Mesenchymal stem cell (in vitro differentiated cells and primary cell): ENCODE measurements at regions not wholly inside any gene's neighbourhood (a gene's known extent, or its start where the extent isn't known, plus 50 kb on each side); places are given as distances from the start of the nearest gene placed in this dataset.
A peak's percentile ranks its signal among the peaks of the same experiment; 100 is the strongest.

ENCODE experiments used
- DNase-seq: peaks from one replicate; pipeline ENCODE4 v3.0.0-alpha.2; 2013
- H2AFZ ChIP-seq: one replicate; pipeline ENCODE4 v1.6.1; 2013; ENCODE audit warnings: low read depth, mild to moderate bottlenecking, control low read depth, inconsistent platforms, low read length, moderate library complexity
- H2AK5ac ChIP-seq: 2 replicates; pipeline ENCODE4 v1.6.1; 2013; ENCODE audit warnings: low read length, moderate library complexity, mild to moderate bottlenecking, inconsistent platforms; ENCODE audit not compliant: severe bottlenecking
- H2BK120ac ChIP-seq: one replicate; pipeline ENCODE4 v1.6.1; 2013; ENCODE audit warnings: low read depth, mild to moderate bottlenecking, inconsistent platforms, low read length, moderate library complexity
- H2BK12ac ChIP-seq, 2 experiments: one replicate each; pipeline ENCODE4 v1.6.1; 2013; ENCODE audit warnings: inconsistent platforms in 2 of 2, low read length in 2 of 2, mild to moderate bottlenecking in 2 of 2, moderate library complexity in 2 of 2, control low read depth in 1 of 2
- H2BK15ac ChIP-seq: one replicate; pipeline ENCODE4 v1.6.1; 2013; ENCODE audit warnings: mild to moderate bottlenecking, low read depth, inconsistent platforms; ENCODE audit not compliant: poor library complexity, severe bottlenecking
- H2BK5ac ChIP-seq: 2 replicates; pipeline ENCODE4 v1.6.1; 2013; ENCODE audit warnings: low read depth, mild to moderate bottlenecking, low read length, control low read depth, inconsistent platforms; ENCODE audit not compliant: poor library complexity, severe bottlenecking
- H3K14ac ChIP-seq, 2 experiments: one replicate each; pipeline ENCODE4 v1.6.1; 2013; ENCODE audit warnings: inconsistent platforms in 2 of 2, low read length in 2 of 2, control low read depth in 1 of 2, mild to moderate bottlenecking in 1 of 2, moderate library complexity in 1 of 2
- H3K18ac ChIP-seq, 2 experiments: one replicate each; pipeline ENCODE4 v1.6.1; 2013; ENCODE audit warnings: inconsistent platforms in 2 of 2, low read length in 2 of 2, control low read depth in 1 of 2, low read depth in 1 of 2, mild to moderate bottlenecking in 1 of 2
- H3K23ac ChIP-seq, 2 experiments: one replicate each; pipeline ENCODE4 v1.6.1; 2013; ENCODE audit warnings: inconsistent platforms in 2 of 2, low read length in 2 of 2, mild to moderate bottlenecking in 2 of 2, moderate library complexity in 2 of 2, control low read depth in 1 of 2
- H3K27ac ChIP-seq: 2 replicates; pipeline ENCODE4 v1.5.1; 2013; ENCODE audit warnings: mild to moderate bottlenecking, moderate library complexity, low read length, control low read depth, inconsistent platforms; ENCODE audit not compliant: poor library complexity, severe bottlenecking
- H3K27me3 ChIP-seq, 2 experiments: 2 replicates each; pipeline versions ENCODE4 v1.6.1 to v1.7.0; 2013; ENCODE audit warnings: low read length in 2 of 2, mild to moderate bottlenecking in 2 of 2, moderate library complexity in 2 of 2, control low read depth in 1 of 2, inconsistent platforms in 1 of 2; ENCODE audit not compliant: control insufficient read depth in 1 of 2, insufficient read depth in 1 of 2
- H3K36me3 ChIP-seq, 2 experiments: 2 replicates each; pipeline versions ENCODE4 v1.6.1 to v1.7.0; 2013; ENCODE audit warnings: low read length in 2 of 2, control low read depth in 1 of 2, inconsistent platforms in 1 of 2, low read depth in 1 of 2, mild to moderate bottlenecking in 1 of 2; ENCODE audit not compliant: insufficient read depth in 2 of 2, control insufficient read depth in 1 of 2
- H3K4ac ChIP-seq, 2 experiments: one replicate each; pipeline ENCODE4 v1.6.1; 2013; ENCODE audit warnings: inconsistent platforms in 2 of 2, low read length in 2 of 2, mild to moderate bottlenecking in 2 of 2, moderate library complexity in 2 of 2, control low read depth in 1 of 2, low read depth in 1 of 2
- H3K4me1 ChIP-seq: 2 replicates; pipeline ENCODE4 v1.6.1; 2013; ENCODE audit warnings: low read depth, low read length, control low read depth; ENCODE audit not compliant: control insufficient read depth, insufficient read depth
- H3K4me2 ChIP-seq: 2 replicates; pipeline ENCODE4 v1.6.1; 2013; ENCODE audit warnings: low read length, mild to moderate bottlenecking, inconsistent platforms; ENCODE audit not compliant: poor library complexity, severe bottlenecking
- H3K4me3 ChIP-seq, 2 experiments: 2 replicates each; pipeline versions ENCODE4 v1.5.1 to v1.7.0; 2013; ENCODE audit warnings: low read length in 2 of 2, mild to moderate bottlenecking in 2 of 2, control low read depth in 1 of 2, low read depth in 1 of 2; ENCODE audit not compliant: insufficient read depth in 1 of 2
- H3K79me1 ChIP-seq: replicated peaks from 2 replicates; pipeline ENCODE4 v1.6.1; 2013; ENCODE audit warnings: mild to moderate bottlenecking, control low read depth, low read length, inconsistent platforms; ENCODE audit not compliant: poor library complexity, severe bottlenecking
- H3K9ac ChIP-seq: 2 replicates; pipeline ENCODE4 v1.7.0; 2013; ENCODE audit warnings: mild to moderate bottlenecking, low read length, moderate library complexity
- H3K9me3 ChIP-seq: 2 replicates; pipeline ENCODE4 v1.7.0; 2013; ENCODE audit warnings: mild to moderate bottlenecking, low read length; ENCODE audit not compliant: control insufficient read depth
- H4K8ac ChIP-seq: one replicate; pipeline ENCODE4 v1.6.1; 2013; ENCODE audit warnings: inconsistent platforms, mild to moderate bottlenecking, low read length, moderate library complexity
- H4K91ac ChIP-seq: one replicate; pipeline ENCODE4 v1.6.1; 2013; ENCODE audit warnings: mild to moderate bottlenecking, low read length, inconsistent platforms
- WGBS: methylation state at CpG from one replicate; pipeline ENCODE4 v1.1.7; 2013; ENCODE audit warnings: mixed read lengths; 5-methylcytosine and 5-hydroxymethylcytosine counted together

GRCh38 chr12:76680940-76681339 lies 83.0 kb upstream of the ZDHHC17 start:
- H3K4me3 ChIP-seq: no peak overlapping the region
- H2AK5ac ChIP-seq: no peak overlapping the region
- H2BK120ac ChIP-seq: no peak overlapping the region
- H3K14ac ChIP-seq: no peak overlapping the region
- no peaks in the 10 kb centered on the region for H3K36me3 ChIP-seq
- H2AFZ ChIP-seq: no peak overlapping the region
- 53% methylated on average over 2 of the region's 2 CpGs for WGBS
- H3K18ac ChIP-seq: peak overlapping the region; percentile 5 to 16
- no peak overlapping the region for H2BK15ac ChIP-seq
- H4K8ac ChIP-seq: no peak overlapping the region
- no peak overlapping the region for H3K9ac ChIP-seq
- H3K23ac ChIP-seq: no peak overlapping the region
- no peak overlapping the region for H2BK12ac ChIP-seq
- no peaks in the 10 kb centered on the region for H3K27me3 ChIP-seq
- no peaks in the 10 kb centered on the region for H3K9me3 ChIP-seq
- H4K91ac ChIP-seq: no peak overlapping the region
- no peak overlapping the region for H3K4me2 ChIP-seq
- peak; percentile 70 for DNase-seq
- peaks cover 4% of the 10 kb centered on the region for H3K4me1 ChIP-seq
- H2BK5ac ChIP-seq: no peak overlapping the region
- H3K79me1 ChIP-seq: no peaks in the 10 kb centered on the region
- H3K27ac ChIP-seq: peak overlapping the region; percentile 58
- no peak overlapping the region for H3K4ac ChIP-seq

GRCh38 chr12:76685246-76685678 lies 78.7 kb upstream of the ZDHHC17 start:
- no peaks in the 10 kb centered on the region for H3K79me1 ChIP-seq
- peak overlapping the region; percentile 8 for H4K8ac ChIP-seq
- peak overlapping the region in 1 of 2 experiments; percentile 69 for H3K18ac ChIP-seq
- WGBS: 39% methylated on average over 5 of the region's 5 CpGs
- H3K27ac ChIP-seq: peak overlapping the region; percentile 42
- no peak overlapping the region for H4K91ac ChIP-seq
- H2BK5ac ChIP-seq: no peak overlapping the region
- H2BK120ac ChIP-seq: no peak overlapping the region
- no peaks in the 10 kb centered on the region for H3K27me3 ChIP-seq
- H3K23ac ChIP-seq: no peak overlapping the region
- H2AFZ ChIP-seq: peak overlapping the region; percentile 52
- H2BK15ac ChIP-seq: no peak overlapping the region
- H3K14ac ChIP-seq: no peak overlapping the region
- peak overlapping the region in 1 of 2 experiments; percentile 5 for H3K4me3 ChIP-seq
- H3K36me3 ChIP-seq: no peaks in the 10 kb centered on the region
- H3K9ac ChIP-seq: peak overlapping the region; percentile 43
- no peaks in the 10 kb centered on the region for H3K9me3 ChIP-seq
- peak overlapping the region in 1 of 2 experiments; percentile 37 for H3K4ac ChIP-seq
- peak overlapping the region; percentile 3 for H3K4me2 ChIP-seq
- H2AK5ac ChIP-seq: no peak overlapping the region
- peak; percentile 21 for DNase-seq
- H3K4me1 ChIP-seq: peaks cover 9% of the 10 kb centered on the region
- no peak overlapping the region for H2BK12ac ChIP-seq

- Histone ChIP-seq H2BK12ac (no peak overlapping the region), H2BK120ac (no peak overlapping the region), H2AFZ (no peak overlapping the region), H3K23ac (no peak overlapping the region), H3K27me3 (no peaks in the 10 kb centered on the region), H3K27ac (peak overlapping the region; percentile 61), H3K4me3 (peak overlapping the region in 1 of 2 experiments; percentile 15), H3K9me3 (no peaks in the 10 kb centered on the region), H4K91ac (no peak overlapping the region), H3K79me1 (no peaks in the 10 kb centered on the region), H3K4me1 (peaks cover 10% of the 10 kb centered on the region), H2BK15ac (no peak overlapping the region), H4K8ac (no peak overlapping the region), H2AK5ac (no peak overlapping the region), H3K4ac (no peak overlapping the region), H3K18ac (no peak overlapping the region), H3K4me2 (no peak overlapping the region), H2BK5ac (no peak overlapping the region), H3K14ac (no peak overlapping the region), H3K9ac (peak overlapping the region; percentile 75), H3K36me3 (no peaks in the 10 kb centered on the region)
- 100% methylated on average over 1 of the region's 3 CpGs for WGBS
- no peak for DNase-seq
Observed at GRCh38 chr12:76687981-76688380, 75.9 kb upstream of the ZDHHC17 start.

GRCh38 chr12:76688631-76689030 lies 75.3 kb upstream of the ZDHHC17 start:
- H4K8ac ChIP-seq: no peak overlapping the region
- H3K36me3 ChIP-seq: no peaks in the 10 kb centered on the region
- peak overlapping the region in 1 of 2 experiments; percentile 50 for H2BK12ac ChIP-seq
- no peak overlapping the region for H2BK120ac ChIP-seq
- H2BK15ac ChIP-seq: no peak overlapping the region
- H3K14ac ChIP-seq: no peak overlapping the region
- no peak overlapping the region for H2AFZ ChIP-seq
- H3K18ac ChIP-seq: peak overlapping the region in 1 of 2 experiments; percentile 43
- H3K4me1 ChIP-seq: peaks cover 10% of the 10 kb centered on the region
- no peak overlapping the region for H4K91ac ChIP-seq
- H3K9ac ChIP-seq: peak overlapping the region; percentile 75
- no peak overlapping the region for H3K27ac ChIP-seq
- no peak overlapping the region for H3K4ac ChIP-seq
- H3K9me3 ChIP-seq: no peaks in the 10 kb centered on the region
- no CpG with 5 or more reads among the region's 2 CpGs for WGBS
- H3K79me1 ChIP-seq: no peaks in the 10 kb centered on the region
- H3K4me3 ChIP-seq: no peak overlapping the region
- H3K27me3 ChIP-seq: no peaks in the 10 kb centered on the region
- DNase-seq: no peak
- H3K23ac ChIP-seq: no peak overlapping the region
- H2BK5ac ChIP-seq: peak overlapping the region; percentile 19
- no peak overlapping the region for H3K4me2 ChIP-seq
- peak overlapping the region; percentile 95 for H2AK5ac ChIP-seq
